A549 (cell line): ENCODE measurements at regions not wholly inside any gene's neighbourhood (a gene's known extent, or its start where the extent isn't known, plus 50 kb on each side); places are given as distances from the start of the nearest gene placed in this dataset.

Experiments used
- POLR2A ChIP-seq: IDR thresholded peaks from 2 replicates; pipeline ENCODE4 v1.6.1; 2012; ENCODE audit warnings: mild to moderate bottlenecking, low read length
- TF ChIP-seq, protein P1 (sequence below): fragments of >200 bp; sonication (Bioruptor Twin); formaldehyde crosslinking; IDR thresholded peaks from 3 replicates; pipeline ENCODE4 v1.5.1; 2016

- TF ChIP-seq POLR2A: no peak
- TF ChIP-seq, protein P1, sequence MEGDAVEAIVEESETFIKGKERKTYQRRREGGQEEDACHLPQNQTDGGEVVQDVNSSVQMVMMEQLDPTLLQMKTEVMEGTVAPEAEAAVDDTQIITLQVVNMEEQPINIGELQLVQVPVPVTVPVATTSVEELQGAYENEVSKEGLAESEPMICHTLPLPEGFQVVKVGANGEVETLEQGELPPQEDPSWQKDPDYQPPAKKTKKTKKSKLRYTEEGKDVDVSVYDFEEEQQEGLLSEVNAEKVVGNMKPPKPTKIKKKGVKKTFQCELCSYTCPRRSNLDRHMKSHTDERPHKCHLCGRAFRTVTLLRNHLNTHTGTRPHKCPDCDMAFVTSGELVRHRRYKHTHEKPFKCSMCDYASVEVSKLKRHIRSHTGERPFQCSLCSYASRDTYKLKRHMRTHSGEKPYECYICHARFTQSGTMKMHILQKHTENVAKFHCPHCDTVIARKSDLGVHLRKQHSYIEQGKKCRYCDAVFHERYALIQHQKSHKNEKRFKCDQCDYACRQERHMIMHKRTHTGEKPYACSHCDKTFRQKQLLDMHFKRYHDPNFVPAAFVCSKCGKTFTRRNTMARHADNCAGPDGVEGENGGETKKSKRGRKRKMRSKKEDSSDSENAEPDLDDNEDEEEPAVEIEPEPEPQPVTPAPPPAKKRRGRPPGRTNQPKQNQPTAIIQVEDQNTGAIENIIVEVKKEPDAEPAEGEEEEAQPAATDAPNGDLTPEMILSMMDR: no peak
Observed at GRCh38 chr12:67148265-67148664, 120.9 kb upstream of the CAND1 start.
